Heart left ventricle (tissue), 16 donors: ENCODE measurements at regions not wholly inside any gene's neighbourhood (a gene's known extent, or its start where the extent isn't known, plus 50 kb on each side); places are given as distances from the start of the nearest gene placed in this dataset.

ENCODE experiments used
- ATAC-seq, 4 donors: fragments of 200-7000 bp; cut with Tn5 transposase; one replicate each; pipeline ENCODE4 v1.9.1; 2020 to 2022; ENCODE audit warnings: moderate library complexity in 4 of 4, mild to moderate bottlenecking in 3 of 4, moderate number of reproducible peaks in 1 of 4
- DNase-seq, 5 donors: peaks; one replicate each; pipeline ENCODE4 v3.0.0-alpha.2; 2020
- H3K27ac ChIP-seq, 12 donors: fragments of 200-600 bp; sonication (generic) in 4 of 12; one replicate each; pipeline versions ENCODE4 v1.5.0 to v1.8.0; 2016 to 2022; ENCODE audit warnings: mild to moderate bottlenecking in 2 of 12
- H3K27me3 ChIP-seq, 9 donors: fragments of 200-600 bp; sonication (generic) in 2 of 9; one replicate each; pipeline versions ENCODE4 v1.5.1 to v1.8.0; 2016 to 2022; ENCODE audit warnings: mild to moderate bottlenecking in 3 of 9
- H3K36me3 ChIP-seq, 9 donors: fragments of 200-600 bp; sonication (generic) in 2 of 9; one replicate each; pipeline versions ENCODE4 v1.5.0 to v1.8.0; 2018 to 2022; ENCODE audit warnings: mild to moderate bottlenecking in 2 of 9
- H3K4me1 ChIP-seq, 12 donors: fragments of 200-600 bp; sonication (generic) in 4 of 12; one replicate each; pipeline versions ENCODE4 v1.5.0 to v1.8.0; 2016 to 2022; ENCODE audit warnings: mild to moderate bottlenecking in 3 of 12
- H3K4me3 ChIP-seq, 12 donors: fragments of 200-600 bp; sonication (generic) in 4 of 12; one replicate each; pipeline versions ENCODE4 v1.5.0 to v1.8.0; 2017 to 2022; ENCODE audit warnings: mild to moderate bottlenecking in 9 of 12, moderate library complexity in 4 of 12
- H3K9me3 ChIP-seq, 12 donors: fragments of 200-600 bp; sonication (generic) in 4 of 12; one replicate each; pipeline versions ENCODE4 v1.5.0 to v1.8.0; 2016 to 2022; ENCODE audit warnings: mild to moderate bottlenecking in 1 of 12
- CTCF ChIP-seq, 12 donors: fragments of 200-600 bp; sonication (generic) in 4 of 12; IDR thresholded peaks; one replicate each; pipeline versions ENCODE4 v1.5.0 to v1.8.0; 2018 to 2022; ENCODE audit warnings: antibody characterized with exemption in 12 of 12, mild to moderate bottlenecking in 5 of 12
- POLR2A ChIP-seq, 2 donors: fragments of 450-650 bp; IDR thresholded peaks; one replicate each; pipeline ENCODE4 v1.6.1; 2017; ENCODE audit warnings: antibody characterized with exemption in 2 of 2, mild to moderate bottlenecking in 2 of 2, moderate library complexity in 2 of 2
- WGBS, 4 donors: extraction: QIAGEN DNeasy Blood & Tissue Kit in 2 of 4; methylation state at CpG; one replicate each; pipeline versions ENCODE4 v1.1.5 to v1.1.7; 2013 to 2018; 5-methylcytosine and 5-hydroxymethylcytosine counted together
- intact Hi-C, 10 donors: fragments of 100-400 bp; cut with DNase I; formaldehyde crosslinking; loops; one replicate each; pipeline versions ENCODE4 v1.11.1 to v1.14.2; 2022
- donor health status: ischemic (EF 13 %, LVEDD 7.1; RV severe dilation, severe dysfunction).
- donor health status: healthy with polysubstance abuse.
- donor health status: DM: no; HTN: yes; CAD: no.
- donor health status: DM: no; HTN: no; CAD: no.
- donor health status: ischemic (EF 25% LVEDD 6.9; RV normal size, moderate dysfunction).
- donor health status: ischemic (EF 25% LVEDD 5.7; RV mildly dilated, moderate dysfunction).
- donor health status: healthy.
- donor health status: DM: yes; HTN: yes; CAD: no.
- donor health status: ischemic (EF 35%, LVEDD 5.7; RV mildly dilated, moderate dysfunction).
- donor health status: nonischemic (EF 11% LVEDD 7.7; RV severe dilation, severe dysfunction).
- donor health status: DM: yes; HTN: yes; CAD: no.
- donor health status: PGD.
- donor health status: ischemic (EF 29% LVEDD 5.4; RV normal size, mild dysfunction).
- donor health status: nonischemic (EF 23%, LVEDD 6.1; RV moderate dilation, normal function).

GRCh38 chr13:44317752-44318151 is 55.9 kb upstream of the SERP2 start:
- peak in 1 of 4 donors; percentile 60 for ATAC-seq
- TF ChIP-seq CTCF (IDR thresholded peaks at IDR 0.05) (no peak), POLR2A (IDR thresholded peaks at IDR 0.05) (no peak)

GRCh38 chr13:44318161-44318560 is 55.5 kb upstream of the SERP2 start:
- H3K4me3 ChIP-seq, result peak overlapping the region in 1 of 12 donors; percentile 9
- 57 to 80% (median 62%) methylated on average over 3 of the region's 3 CpGs for WGBS, 4 donors
- H3K9me3 ChIP-seq, result peaks cover 0 to 7% (median 0%) of the 10 kb centered on the region in 12 donors
- peak overlapping the region in 2 of 12 donors; percentile 22 to 55 for H3K27ac ChIP-seq
- no peaks in the 10 kb centered on the region for H3K36me3 ChIP-seq
- intact Hi-C loops, result loop anchor here in 1 of 10 donors (10.0 kb wide), 1 partner anchor 57 kb away; the partner anchor contains the start of gene SERP2
- TF ChIP-seq POLR2A (IDR thresholded peaks at IDR 0.05) (no peak), CTCF (IDR thresholded peaks at IDR 0.05) (no peak)
- DNase-seq, result no peak
- H3K27me3 ChIP-seq, result no peaks in the 10 kb centered on the region
- ATAC-seq, result peak in 1 of 4 donors; percentile 34
- peaks cover 0 to 9% (median 0%) of the 10 kb centered on the region in 12 donors for H3K4me1 ChIP-seq

More at GRCh38 chr13:44317752-44318151, 55.9 kb upstream of the SERP2 start:
- peak overlapping the region in 1 of 12 donors; percentile 9 for H3K4me3 ChIP-seq
- peaks cover 0 to 7% (median 0%) of the 10 kb centered on the region in 12 donors for H3K9me3 ChIP-seq
- 43 to 65% (median 50%) methylated on average over 5 of the region's 5 CpGs for WGBS, 4 donors
- no peaks in the 10 kb centered on the region for H3K27me3 ChIP-seq
- H3K27ac ChIP-seq, result peak overlapping the region in 2 of 12 donors; percentile 22 to 55
- intact Hi-C loops, result loop anchor here in 1 of 10 donors (10.0 kb wide), 1 partner anchor 57 kb away; the partner anchor contains the start of gene SERP2
- H3K4me1 ChIP-seq, result peaks cover 0 to 9% (median 0%) of the 10 kb centered on the region in 12 donors
- H3K36me3 ChIP-seq, result no peaks in the 10 kb centered on the region
- DNase-seq, result no peak

- H3K27ac ChIP-seq, result no peak overlapping the region
- ATAC-seq, result no peak
- H3K36me3 ChIP-seq, result no peaks in the 10 kb centered on the region
- no peak for DNase-seq
- no peaks in the 10 kb centered on the region for H3K27me3 ChIP-seq
- TF ChIP-seq POLR2A (IDR thresholded peaks at IDR 0.05) (no peak), CTCF (IDR thresholded peaks at IDR 0.05) (no peak)
- H3K4me3 ChIP-seq, result no peak overlapping the region
- peaks cover 0 to 9% (median 0%) of the 10 kb centered on the region in 12 donors for H3K4me1 ChIP-seq
- peaks cover 0 to 7% (median 0%) of the 10 kb centered on the region in 12 donors for H3K9me3 ChIP-seq
- intact Hi-C loops, result loop anchor here in 1 of 10 donors (5.0 kb wide), 1 partner anchor 37 kb away; no protein-coding TSS in a partner anchor
Observed at GRCh38 chr13:44320611-44321010, 53.0 kb upstream of the SERP2 start.

- Histone ChIP-seq H3K4me1 (peaks cover 0 to 9% (median 0%) of the 10 kb centered on the region in 12 donors), H3K36me3 (no peaks in the 10 kb centered on the region), H3K27ac (no peak overlapping the region), H3K9me3 (peaks cover 0 to 7% (median 0%) of the 10 kb centered on the region in 12 donors), H3K27me3 (no peaks in the 10 kb centered on the region), H3K4me3 (no peak overlapping the region)
- DNase-seq (no peak), ATAC-seq (no peak)
- TF ChIP-seq CTCF (IDR thresholded peaks at IDR 0.05), result no peak
- no peak for TF ChIP-seq POLR2A (IDR thresholded peaks at IDR 0.05)
- intact Hi-C loops, result loop anchor here in 1 of 10 donors (5.0 kb wide), 1 partner anchor 35 kb away; no protein-coding TSS in a partner anchor
- 94 to 95% (median 95%) methylated on average over 2 of the region's 2 CpGs for WGBS, 4 donors
Observed at GRCh38 chr13:44321961-44322360, 51.7 kb upstream of the SERP2 start.
